Effector memory CD4-positive, alpha-beta T cell (primary cell): ENCODE measurements at regions not wholly inside any gene's neighbourhood (a gene's known extent, or its start where the extent isn't known, plus 50 kb on each side); places are given as distances from the start of the nearest gene placed in this dataset.

Source experiments
- DNase-seq, 3 donors: peaks; one replicate each; pipeline ENCODE4 v3.0.0-alpha.2; 2020
- H3K27ac ChIP-seq: 2 replicates; pipeline ENCODE4 v1.7.0; 2013; ENCODE audit warnings: mild to moderate bottlenecking, low read length, moderate library complexity; ENCODE audit not compliant: insufficient read depth, poor library complexity, severe bottlenecking
- H3K27me3 ChIP-seq: replicated peaks from 2 replicates; pipeline ENCODE4 v1.7.0; 2013; ENCODE audit warnings: mild to moderate bottlenecking, low read length; ENCODE audit not compliant: insufficient read depth, control insufficient read depth, poor library complexity, severe bottlenecking
- H3K36me3 ChIP-seq: 2 replicates; pipeline ENCODE4 v1.7.0; 2013; ENCODE audit warnings: mild to moderate bottlenecking, low read length, moderate library complexity; ENCODE audit not compliant: control insufficient read depth, insufficient read depth
- H3K4me1 ChIP-seq: 2 replicates; pipeline ENCODE4 v1.7.0; 2013; ENCODE audit warnings: low read length, mild to moderate bottlenecking; ENCODE audit not compliant: control insufficient read depth, insufficient read depth, poor library complexity, severe bottlenecking
- H3K4me3 ChIP-seq: 2 replicates; pipeline ENCODE4 v1.7.0; 2013; ENCODE audit warnings: low read length, low read depth, mild to moderate bottlenecking; ENCODE audit not compliant: insufficient read depth, poor library complexity, severe bottlenecking
- H3K9me3 ChIP-seq: 2 replicates; pipeline ENCODE4 v1.7.0; 2013; ENCODE audit warnings: mild to moderate bottlenecking, low read length, moderate library complexity; ENCODE audit not compliant: control insufficient read depth

DNA sequence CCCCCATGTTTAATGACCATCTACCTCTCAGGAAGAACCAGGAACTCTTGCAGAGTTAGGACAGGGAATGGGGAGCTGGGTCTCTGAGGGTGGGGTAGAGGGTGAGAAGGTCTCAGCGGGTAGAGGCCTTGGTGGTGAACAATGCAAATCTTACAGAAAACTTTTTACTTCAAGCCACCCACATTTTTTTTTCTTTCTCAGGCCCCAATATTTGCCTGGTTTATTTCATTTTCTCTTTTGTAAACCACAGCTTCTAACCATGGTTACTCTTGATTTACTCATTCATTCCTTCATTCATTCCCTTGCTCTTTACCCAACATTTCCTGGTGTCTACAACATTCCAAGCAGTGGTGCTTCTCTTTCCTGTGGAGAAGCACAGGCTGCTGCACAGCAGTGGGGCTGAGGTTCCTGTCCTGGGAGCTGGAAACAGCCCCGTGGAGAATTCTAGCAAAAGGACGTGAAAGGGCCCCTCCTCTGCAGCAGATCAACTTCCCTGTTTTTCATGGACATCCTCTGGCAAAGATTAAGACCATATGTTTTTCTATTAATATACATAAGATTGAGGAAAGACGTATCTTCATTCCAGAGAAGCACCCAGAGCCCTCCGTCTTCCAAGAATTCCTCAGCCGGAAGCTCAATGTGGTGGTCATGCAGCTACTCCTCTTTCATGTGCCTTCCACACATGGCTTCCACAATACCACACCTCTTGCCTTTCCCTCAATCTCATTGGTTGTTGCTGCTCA is 224.4 kb upstream of the SESN3 start:
- Histone ChIP-seq H3K36me3 (no peaks in the 10 kb centered on the region), H3K9me3 (no peaks in the 10 kb centered on the region), H3K27ac (no peak overlapping the region), H3K4me1 (no peaks in the 10 kb centered on the region), H3K4me3 (no peak overlapping the region), H3K27me3 (no peaks in the 10 kb centered on the region)
- DNase-seq: no peak

DNA sequence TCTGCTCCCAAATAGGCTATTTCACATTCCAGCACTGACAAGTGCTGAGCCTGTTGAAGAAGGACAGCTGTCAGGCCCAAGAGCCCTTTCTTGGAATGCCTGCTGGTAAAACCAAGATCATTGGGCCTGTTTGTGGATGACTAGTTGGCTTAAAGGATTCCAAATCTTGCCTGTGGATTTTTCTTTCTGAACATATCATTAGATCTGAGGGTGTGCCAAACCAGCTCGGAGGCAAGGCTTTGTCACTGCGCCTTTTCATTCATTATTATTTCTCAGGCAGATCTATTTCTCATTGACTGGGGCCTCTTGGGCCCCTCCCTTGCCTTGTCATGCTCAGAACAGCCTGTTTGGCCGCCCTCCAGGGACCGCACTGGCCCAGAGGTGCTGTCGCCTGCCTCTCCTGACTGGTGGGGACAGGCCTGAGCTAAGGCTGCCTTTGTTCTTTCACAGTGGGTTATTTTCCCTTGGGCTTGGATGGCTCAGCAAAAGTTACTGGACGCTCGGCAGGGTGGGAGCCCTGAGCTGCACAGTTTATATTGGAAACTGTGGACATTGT is 222.7 kb upstream of the SESN3 start:
- Histone ChIP-seq H3K4me1 (no peaks in the 10 kb centered on the region), H3K4me3 (no peak overlapping the region), H3K27ac (no peak overlapping the region), H3K27me3 (no peaks in the 10 kb centered on the region), H3K9me3 (no peaks in the 10 kb centered on the region), H3K36me3 (no peaks in the 10 kb centered on the region)
- DNase-seq: no peak

DNA sequence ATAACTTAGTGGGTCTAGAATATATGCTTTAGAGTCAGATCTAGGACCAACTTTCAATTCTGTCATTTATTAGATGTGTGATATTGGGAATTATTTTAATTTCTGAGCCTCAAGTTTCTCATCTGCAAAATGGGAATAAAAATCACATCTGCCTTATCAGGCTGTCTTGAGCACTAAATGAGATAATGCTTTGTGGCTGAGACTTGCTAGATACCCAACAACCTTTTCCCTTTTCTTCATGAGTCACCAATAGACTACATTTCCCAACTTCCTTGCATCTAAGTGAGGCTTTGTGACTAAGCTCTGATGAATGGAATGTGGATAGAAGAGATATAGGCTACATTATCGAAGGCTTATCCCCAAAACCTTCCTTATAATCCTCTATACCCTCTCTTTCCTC is 220.7 kb upstream of the SESN3 start:
- Histone ChIP-seq H3K36me3 (no peaks in the 10 kb centered on the region), H3K4me3 (no peak overlapping the region), H3K9me3 (no peaks in the 10 kb centered on the region), H3K4me1 (no peaks in the 10 kb centered on the region), H3K27ac (no peak overlapping the region), H3K27me3 (no peaks in the 10 kb centered on the region)
- DNase-seq: no peak

DNA sequence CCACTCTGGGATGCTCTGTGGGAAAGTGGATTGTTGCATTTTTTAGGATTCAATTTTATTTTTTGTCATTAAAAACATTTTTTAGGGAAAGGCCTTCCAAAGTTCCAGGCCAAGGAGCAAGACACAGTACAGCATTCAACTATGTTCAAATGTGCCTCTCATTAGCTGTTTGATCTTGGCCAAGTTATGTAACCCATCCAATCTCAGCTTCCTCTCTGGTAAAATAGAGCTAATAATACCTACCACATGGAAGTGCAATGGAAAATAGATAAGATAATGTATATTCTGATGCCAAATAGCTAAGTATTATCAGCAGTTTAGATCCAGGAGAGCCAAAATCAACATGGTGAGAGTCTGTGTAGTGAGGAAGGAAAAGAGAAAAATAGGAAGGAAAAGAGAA is 220.3 kb upstream of the SESN3 start:
- H3K27ac ChIP-seq: no peak overlapping the region
- no peaks in the 10 kb centered on the region for H3K27me3 ChIP-seq
- no peaks in the 10 kb centered on the region for H3K4me1 ChIP-seq
- no peaks in the 10 kb centered on the region for H3K36me3 ChIP-seq
- H3K4me3 ChIP-seq: no peak overlapping the region
- H3K9me3 ChIP-seq: no peaks in the 10 kb centered on the region
- no peak for DNase-seq

DNA sequence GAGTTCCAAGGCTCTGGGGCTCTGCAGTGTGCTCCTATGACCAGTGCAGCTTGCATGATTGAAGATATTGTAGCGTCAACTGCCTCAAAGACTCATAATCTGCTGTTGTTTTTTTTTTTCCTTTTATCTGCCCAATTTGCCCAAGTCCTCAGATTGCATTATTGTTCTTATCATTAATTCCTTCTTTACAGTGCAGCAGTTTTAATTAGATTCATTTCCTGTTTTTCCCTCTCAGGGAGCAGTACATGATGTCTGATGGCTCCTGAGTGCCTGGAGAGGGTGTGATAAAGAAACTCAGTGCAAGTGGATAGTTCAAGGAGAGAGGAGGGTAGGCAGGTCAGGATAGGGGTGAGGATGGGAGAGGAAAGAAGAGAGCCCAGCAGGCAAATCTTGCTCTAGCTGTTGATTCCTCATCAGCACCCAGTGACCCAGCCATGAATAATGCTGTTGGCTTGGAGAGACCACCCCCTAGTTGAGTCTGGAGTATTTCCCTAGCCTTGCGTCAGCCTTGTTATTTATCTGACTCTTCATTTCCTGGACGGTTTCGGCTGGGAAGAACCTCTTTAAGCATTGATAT is 219.6 kb upstream of the SESN3 start:
- Histone ChIP-seq H3K36me3 (no peaks in the 10 kb centered on the region), H3K4me3 (no peak overlapping the region), H3K9me3 (no peaks in the 10 kb centered on the region), H3K4me1 (no peaks in the 10 kb centered on the region), H3K27ac (no peak overlapping the region), H3K27me3 (no peaks in the 10 kb centered on the region)
- no peak for DNase-seq

DNA sequence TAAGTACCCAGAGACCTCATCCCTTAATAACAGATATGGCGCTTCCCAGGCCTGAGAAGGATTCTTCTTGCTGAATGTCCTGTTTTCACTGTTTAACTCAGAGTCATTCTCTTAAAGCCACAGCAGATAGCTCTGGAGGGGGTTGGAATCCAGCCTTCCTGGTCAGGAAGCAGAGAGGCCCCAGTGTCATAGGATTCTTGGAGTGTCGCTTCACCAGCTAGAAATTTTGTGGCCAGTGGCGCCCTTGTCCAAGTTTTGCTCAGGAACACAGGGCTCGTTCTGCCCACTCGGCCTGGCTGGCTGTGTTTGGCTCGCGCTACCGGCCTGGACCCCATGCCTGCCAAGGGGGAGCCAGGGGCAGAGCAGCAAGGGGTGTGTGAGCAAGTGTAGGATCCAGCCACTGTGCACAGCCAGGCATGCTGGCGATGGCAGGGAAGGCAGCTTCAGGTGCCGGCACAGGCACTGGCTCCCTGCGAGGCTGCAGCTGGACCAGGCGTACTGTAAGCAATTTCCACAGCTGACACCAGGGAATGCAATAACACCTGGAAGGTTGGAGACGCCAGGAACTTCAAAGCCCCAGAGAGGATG is 214.8 kb upstream of the SESN3 start:
- Histone ChIP-seq H3K27me3 (no peaks in the 10 kb centered on the region), H3K4me1 (peaks cover 3% of the 10 kb centered on the region), H3K27ac (no peak overlapping the region), H3K4me3 (no peak overlapping the region), H3K9me3 (no peaks in the 10 kb centered on the region), H3K36me3 (no peaks in the 10 kb centered on the region)
- DNase-seq: no peak

DNA sequence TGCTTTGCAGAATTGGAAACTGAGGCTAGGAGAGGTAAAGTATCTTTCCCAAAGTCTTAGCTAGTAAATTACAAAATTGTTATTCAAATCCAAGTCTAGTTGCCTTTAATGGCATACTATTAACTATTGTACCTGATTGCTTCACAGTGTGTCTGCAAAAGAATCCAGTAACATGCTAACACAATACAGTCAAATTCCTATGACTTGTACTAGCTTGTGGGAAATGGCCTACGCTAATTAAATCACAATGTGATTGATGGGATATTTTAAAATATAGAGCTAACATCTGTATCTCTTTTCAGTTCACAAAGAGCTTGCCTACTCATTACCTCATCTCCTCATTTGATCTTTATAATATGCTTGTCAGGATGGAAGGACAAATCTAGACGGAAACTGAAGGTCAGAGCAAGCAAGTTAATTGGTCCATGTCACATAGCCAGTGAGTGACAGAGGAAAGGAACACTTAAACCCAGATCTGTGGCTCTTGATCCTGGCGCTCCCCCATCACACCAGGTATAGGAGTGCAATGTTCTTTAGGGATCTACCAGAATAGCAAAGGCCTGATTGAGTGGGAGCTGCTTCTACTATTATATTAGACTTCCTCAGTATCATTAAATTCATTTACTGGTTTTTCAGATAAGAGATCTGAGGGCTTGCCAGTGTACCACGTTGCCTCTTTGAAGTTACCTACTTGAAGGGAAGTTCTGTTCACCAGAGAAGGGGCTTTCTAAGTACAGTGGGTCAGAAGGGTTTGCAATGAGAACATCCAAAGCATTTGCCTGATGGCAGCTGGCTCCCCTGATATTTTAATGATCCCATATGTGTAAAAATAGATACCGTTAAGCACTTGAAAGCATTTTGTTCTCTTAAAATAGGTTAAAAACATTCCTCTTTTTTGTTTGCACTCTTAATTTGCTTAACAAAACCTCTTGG is 213.6 kb upstream of the SESN3 start:
- H3K36me3 ChIP-seq: no peaks in the 10 kb centered on the region
- H3K27ac ChIP-seq: no peak overlapping the region
- peaks cover 3% of the 10 kb centered on the region for H3K4me1 ChIP-seq
- no peak for DNase-seq
- H3K9me3 ChIP-seq: no peaks in the 10 kb centered on the region
- no peaks in the 10 kb centered on the region for H3K27me3 ChIP-seq
- no peak overlapping the region for H3K4me3 ChIP-seq

DNA sequence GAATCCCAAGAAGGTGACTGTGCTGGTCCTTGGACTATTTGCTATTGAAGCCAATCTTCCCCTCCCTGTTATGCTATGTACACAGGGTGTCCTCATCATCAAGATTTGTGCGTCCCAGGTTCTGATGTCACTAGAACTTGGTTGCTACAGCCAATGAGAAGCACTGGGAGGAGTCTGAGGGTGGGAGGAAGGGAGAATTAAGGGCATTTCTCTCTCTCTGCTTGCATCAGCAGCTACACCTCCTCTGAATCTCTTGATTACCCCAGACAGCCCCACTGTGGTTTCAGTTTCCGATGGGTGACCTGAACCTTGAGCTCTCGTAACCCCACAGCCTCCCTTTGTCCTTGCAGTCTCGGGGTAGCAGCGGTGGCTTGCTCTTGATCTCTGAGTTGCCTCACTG is 212.4 kb upstream of the SESN3 start:
- H3K36me3 ChIP-seq: no peaks in the 10 kb centered on the region
- no peak overlapping the region for H3K27ac ChIP-seq
- no peak for DNase-seq
- H3K9me3 ChIP-seq: no peaks in the 10 kb centered on the region
- peaks cover 3% of the 10 kb centered on the region for H3K4me1 ChIP-seq
- no peaks in the 10 kb centered on the region for H3K27me3 ChIP-seq
- H3K4me3 ChIP-seq: no peak overlapping the region

DNA sequence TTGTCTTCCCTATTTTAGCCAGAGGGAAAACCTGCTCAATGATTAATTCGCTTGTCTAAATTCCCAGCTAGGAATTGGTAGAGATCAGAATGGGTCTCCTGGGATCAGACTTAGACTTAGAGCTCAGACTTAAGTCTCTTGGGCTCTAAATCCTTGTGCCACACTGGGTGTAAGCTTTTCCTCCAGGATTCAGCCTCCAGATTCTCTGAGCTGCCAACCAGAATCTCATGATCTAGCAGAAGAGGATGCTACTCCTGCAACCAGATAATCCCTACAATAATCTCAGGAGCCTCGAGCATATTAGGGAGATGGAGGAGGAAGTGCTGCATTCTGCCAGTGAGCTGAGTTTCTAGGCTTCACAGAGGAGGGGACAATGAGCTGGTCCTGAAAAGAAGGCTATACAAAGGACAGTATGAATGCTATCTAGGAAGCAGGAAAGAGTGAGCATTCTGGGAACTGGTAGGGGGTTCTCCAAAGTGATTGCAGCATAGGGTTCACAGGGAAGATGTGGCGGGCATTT is 211.6 kb upstream of the SESN3 start:
- H3K4me3 ChIP-seq: no peak overlapping the region
- H3K9me3 ChIP-seq: no peaks in the 10 kb centered on the region
- no peak overlapping the region for H3K27ac ChIP-seq
- H3K4me1 ChIP-seq: peaks cover 3% of the 10 kb centered on the region
- no peak for DNase-seq
- H3K27me3 ChIP-seq: no peaks in the 10 kb centered on the region
- no peaks in the 10 kb centered on the region for H3K36me3 ChIP-seq
